ENCODE measurements at regions not wholly inside any gene's neighbourhood (a gene's known extent, or its start where the extent isn't known, plus 50 kb on each side); places are given as distances from the start of the nearest gene placed in this dataset.

DNA sequence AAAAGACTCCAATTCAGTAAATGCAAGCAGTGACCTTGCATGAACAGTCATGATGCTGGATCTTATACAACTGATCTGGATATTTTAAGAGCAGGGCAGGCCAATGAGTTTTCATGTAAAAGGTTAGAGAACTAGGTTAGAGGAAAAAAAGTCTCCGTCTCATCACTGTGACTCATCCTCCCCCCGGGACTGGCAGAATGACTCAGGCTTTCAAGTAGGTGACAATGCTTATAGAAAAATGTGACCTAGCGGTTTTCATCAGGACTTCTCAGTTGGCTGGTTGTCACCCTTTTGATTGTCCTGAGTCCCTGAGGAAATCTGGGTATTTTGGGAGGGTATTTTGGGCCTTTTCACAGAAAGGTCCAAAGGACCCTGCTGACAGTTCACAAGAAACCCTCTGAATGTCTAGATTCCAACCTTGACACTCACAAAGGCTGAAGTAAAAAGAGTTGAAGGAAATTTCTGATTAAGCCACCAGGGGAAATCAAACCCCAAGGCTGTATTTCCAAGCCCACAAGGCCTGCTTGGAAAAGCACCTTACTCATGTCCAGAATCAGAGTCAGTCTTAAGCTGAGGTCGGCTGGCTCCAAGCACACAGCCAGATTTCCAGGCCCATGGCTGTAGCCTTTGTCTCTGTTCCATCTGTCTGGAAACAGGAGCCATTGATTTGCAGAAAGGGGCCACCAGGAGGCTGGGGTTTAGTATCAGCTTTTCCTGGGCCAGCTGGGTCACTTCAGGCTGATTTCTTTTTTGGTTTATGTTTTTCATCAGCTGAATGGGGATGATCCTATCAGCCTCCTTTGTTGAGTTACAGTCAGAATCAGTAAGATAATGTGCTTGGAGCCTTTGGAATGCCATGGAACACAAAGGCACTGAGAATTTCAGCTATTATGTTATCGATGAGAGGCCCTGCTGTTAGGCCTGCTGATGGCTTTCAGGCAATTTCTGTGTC is 226.4 kb upstream of the HABP2 start (continued):
- no peak for TF ChIP-seq PRDM10 (IDR thresholded peaks at IDR 0.05; ENCODE audit: partially characterized antibody)
- no peak for TF ChIP-seq HINFP (tag; conservative IDR thresholded peaks at IDR 0.05; ENCODE audit: low read depth)
- TF ChIP-seq MCM3 (IDR thresholded peaks at IDR 0.05): no peak
- TF ChIP-seq, protein P1, sequence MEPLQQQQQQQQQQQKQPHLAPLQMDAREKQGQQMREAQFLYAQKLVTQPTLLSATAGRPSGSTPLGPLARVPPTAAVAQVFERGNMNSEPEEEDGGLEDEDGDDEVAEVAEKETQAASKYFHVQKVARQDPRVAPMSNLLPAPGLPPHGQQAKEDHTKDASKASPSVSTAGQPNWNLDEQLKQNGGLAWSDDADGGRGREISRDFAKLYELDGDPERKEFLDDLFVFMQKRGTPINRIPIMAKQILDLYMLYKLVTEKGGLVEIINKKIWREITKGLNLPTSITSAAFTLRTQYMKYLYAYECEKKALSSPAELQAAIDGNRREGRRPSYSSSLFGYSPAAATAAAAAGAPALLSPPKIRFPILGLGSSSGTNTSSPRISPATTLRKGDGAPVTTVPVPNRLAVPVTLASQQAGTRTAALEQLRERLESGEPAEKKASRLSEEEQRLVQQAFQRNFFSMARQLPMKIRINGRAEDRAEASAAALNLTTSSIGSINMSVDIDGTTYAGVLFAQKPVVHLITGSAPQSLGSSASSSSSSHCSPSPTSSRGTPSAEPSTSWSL (CRISPR knock-in tag; IDR thresholded peaks at IDR 0.05; ENCODE audit: borderline replicate concordance): no peak
- no peak for TF ChIP-seq DACH1 (IDR thresholded peaks at IDR 0.05; ENCODE audit: partially characterized antibody)
- TF ChIP-seq RBM14 (IDR thresholded peaks at IDR 0.05; ENCODE audit: borderline replicate concordance, insufficient read depth, low read depth, low read length): no peak
- no peak for TF ChIP-seq TCF7 (IDR thresholded peaks at IDR 0.05; ENCODE audit: borderline replicate concordance)
- TF ChIP-seq MAFG (tag; conservative IDR thresholded peaks at IDR 0.05): peak; percentile 81
- no peak for TF ChIP-seq GATAD2A (IDR thresholded peaks at IDR 0.05)
- TF ChIP-seq, protein P2, sequence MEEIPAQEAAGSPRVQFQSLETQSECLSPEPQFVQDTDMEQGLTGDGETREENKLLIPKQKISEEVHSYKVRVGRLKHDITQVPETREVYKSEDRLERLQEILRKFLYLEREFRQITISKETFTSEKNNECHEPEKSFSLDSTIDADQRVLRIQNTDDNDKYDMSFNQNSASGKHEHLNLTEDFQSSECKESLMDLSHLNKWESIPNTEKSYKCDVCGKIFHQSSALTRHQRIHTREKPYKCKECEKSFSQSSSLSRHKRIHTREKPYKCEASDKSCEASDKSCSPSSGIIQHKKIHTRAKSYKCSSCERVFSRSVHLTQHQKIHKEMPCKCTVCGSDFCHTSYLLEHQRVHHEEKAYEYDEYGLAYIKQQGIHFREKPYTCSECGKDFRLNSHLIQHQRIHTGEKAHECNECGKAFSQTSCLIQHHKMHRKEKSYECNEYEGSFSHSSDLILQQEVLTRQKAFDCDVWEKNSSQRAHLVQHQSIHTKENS (CRISPR knock-in tag; IDR thresholded peaks at IDR 0.05): no peak
- TF ChIP-seq, protein P3, sequence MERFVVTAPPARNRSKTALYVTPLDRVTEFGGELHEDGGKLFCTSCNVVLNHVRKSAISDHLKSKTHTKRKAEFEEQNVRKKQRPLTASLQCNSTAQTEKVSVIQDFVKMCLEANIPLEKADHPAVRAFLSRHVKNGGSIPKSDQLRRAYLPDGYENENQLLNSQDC (CRISPR knock-in tag; IDR thresholded peaks at IDR 0.05): no peak
- peak; percentile 76; the same call in 1 of the 2 replicates for TF ChIP-seq MAFK (IDR thresholded peaks at IDR 0.05; ENCODE audit: low read length)
- TF ChIP-seq BRF1 (IDR thresholded peaks at IDR 0.05; ENCODE audit: borderline replicate concordance, extremely low read depth, insufficient read length): no peak
- TF ChIP-seq BACH1 (tag; IDR thresholded peaks at IDR 0.05): peak; percentile 88
- no peak for TF ChIP-seq MBD1 (CRISPR knock-in tag; IDR thresholded peaks at IDR 0.05)
- peak; percentile 84 for TF ChIP-seq JUN (IDR thresholded peaks at IDR 0.05; ENCODE audit: borderline replicate concordance, low read depth, low read length)
- no peak for TF ChIP-seq JUN (CRISPR knock-in tag; IDR thresholded peaks at IDR 0.05; ENCODE audit: borderline replicate concordance)

Measured in K562 (cell line).